ENCODE measurements at regions not wholly inside any gene's neighbourhood (a gene's known extent, or its start where the extent isn't known, plus 50 kb on each side); places are given as distances from the start of the nearest gene placed in this dataset.

- Mint-ChIP-seq H3K27ac (no peak overlapping the region), H3K36me3 (ENCODE audit: low read depth) (no peaks in the 10 kb centered on the region), H3K27me3 (ENCODE audit: low read depth) (no peaks in the 10 kb centered on the region), H3K4me3 (no peak overlapping the region), H3K4me1 (peaks cover 11% of the 10 kb centered on the region), H3K9me3 (no peaks in the 10 kb centered on the region)
- TF ChIP-seq, protein P1, sequence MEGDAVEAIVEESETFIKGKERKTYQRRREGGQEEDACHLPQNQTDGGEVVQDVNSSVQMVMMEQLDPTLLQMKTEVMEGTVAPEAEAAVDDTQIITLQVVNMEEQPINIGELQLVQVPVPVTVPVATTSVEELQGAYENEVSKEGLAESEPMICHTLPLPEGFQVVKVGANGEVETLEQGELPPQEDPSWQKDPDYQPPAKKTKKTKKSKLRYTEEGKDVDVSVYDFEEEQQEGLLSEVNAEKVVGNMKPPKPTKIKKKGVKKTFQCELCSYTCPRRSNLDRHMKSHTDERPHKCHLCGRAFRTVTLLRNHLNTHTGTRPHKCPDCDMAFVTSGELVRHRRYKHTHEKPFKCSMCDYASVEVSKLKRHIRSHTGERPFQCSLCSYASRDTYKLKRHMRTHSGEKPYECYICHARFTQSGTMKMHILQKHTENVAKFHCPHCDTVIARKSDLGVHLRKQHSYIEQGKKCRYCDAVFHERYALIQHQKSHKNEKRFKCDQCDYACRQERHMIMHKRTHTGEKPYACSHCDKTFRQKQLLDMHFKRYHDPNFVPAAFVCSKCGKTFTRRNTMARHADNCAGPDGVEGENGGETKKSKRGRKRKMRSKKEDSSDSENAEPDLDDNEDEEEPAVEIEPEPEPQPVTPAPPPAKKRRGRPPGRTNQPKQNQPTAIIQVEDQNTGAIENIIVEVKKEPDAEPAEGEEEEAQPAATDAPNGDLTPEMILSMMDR (IDR thresholded peaks at IDR 0.05; ENCODE audit: unreplicated experiment in 3 of 3): no peak
These were observed 219.0 kb downstream of the CRPPA start for GRCh38 chr7:16202303-16202702.

- Mint-ChIP-seq H3K4me1 (peaks cover 11% of the 10 kb centered on the region), H3K4me3 (no peak overlapping the region), H3K27ac (no peak overlapping the region), H3K36me3 (ENCODE audit: low read depth) (no peaks in the 10 kb centered on the region), H3K27me3 (ENCODE audit: low read depth) (no peaks in the 10 kb centered on the region), H3K9me3 (no peaks in the 10 kb centered on the region)
- TF ChIP-seq, protein P1 (IDR thresholded peaks at IDR 0.05; ENCODE audit: unreplicated experiment in 3 of 3): no peak
These were observed 220.7 kb downstream of the CRPPA start for GRCh38 chr7:16200591-16200990.

GRCh38 chr7:16193631-16194030 is 227.7 kb downstream of the CRPPA start:
- Mint-ChIP-seq H3K27me3 (ENCODE audit: low read depth) (no peaks in the 10 kb centered on the region), H3K36me3 (ENCODE audit: low read depth) (no peaks in the 10 kb centered on the region), H3K4me1 (no peaks in the 10 kb centered on the region), H3K4me3 (no peak overlapping the region), H3K9me3 (no peaks in the 10 kb centered on the region), H3K27ac (no peak overlapping the region)
- TF ChIP-seq, protein P1 (IDR thresholded peaks at IDR 0.05; ENCODE audit: unreplicated experiment in 3 of 3): no peak

DNA sequence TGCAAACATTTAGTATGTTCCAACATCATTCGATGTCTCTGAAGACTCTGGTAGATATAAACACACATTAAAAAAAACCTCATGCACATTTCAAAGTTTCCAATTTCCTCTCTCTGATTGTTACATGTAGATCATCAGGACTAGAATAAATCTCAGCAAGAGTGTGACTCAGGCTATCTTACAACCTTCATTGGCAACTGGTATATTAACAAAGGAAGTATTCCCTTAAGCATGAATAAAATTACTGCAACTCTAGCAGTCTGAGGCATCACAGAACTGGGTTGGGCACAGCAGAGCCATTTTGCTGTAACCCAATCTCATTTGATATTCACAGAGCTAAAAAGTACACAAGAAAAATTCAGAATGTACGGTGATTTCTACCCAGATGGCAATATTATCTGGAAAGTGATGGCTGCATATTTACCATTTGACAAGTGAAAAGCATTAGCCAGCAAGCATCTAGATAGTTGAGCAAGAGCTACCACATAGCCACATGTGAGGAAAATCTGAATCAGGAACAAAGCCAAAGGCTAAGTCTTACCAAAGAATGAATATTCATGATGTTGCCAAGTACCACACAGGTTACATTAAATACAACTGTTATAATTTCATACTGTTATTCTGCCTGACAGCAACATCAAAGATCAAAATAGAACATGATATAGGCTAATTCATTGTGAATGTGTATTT is 232.2 kb downstream of the CRPPA start:
- TF ChIP-seq, protein P1 (IDR thresholded peaks at IDR 0.05; ENCODE audit: unreplicated experiment in 3 of 3): no peak
- Mint-ChIP-seq H3K4me3 (no peak overlapping the region), H3K36me3 (ENCODE audit: low read depth) (no peaks in the 10 kb centered on the region), H3K9me3 (no peaks in the 10 kb centered on the region), H3K4me1 (peaks cover 5% of the 10 kb centered on the region), H3K27me3 (ENCODE audit: low read depth) (no peaks in the 10 kb centered on the region), H3K27ac (no peak overlapping the region)

DNA sequence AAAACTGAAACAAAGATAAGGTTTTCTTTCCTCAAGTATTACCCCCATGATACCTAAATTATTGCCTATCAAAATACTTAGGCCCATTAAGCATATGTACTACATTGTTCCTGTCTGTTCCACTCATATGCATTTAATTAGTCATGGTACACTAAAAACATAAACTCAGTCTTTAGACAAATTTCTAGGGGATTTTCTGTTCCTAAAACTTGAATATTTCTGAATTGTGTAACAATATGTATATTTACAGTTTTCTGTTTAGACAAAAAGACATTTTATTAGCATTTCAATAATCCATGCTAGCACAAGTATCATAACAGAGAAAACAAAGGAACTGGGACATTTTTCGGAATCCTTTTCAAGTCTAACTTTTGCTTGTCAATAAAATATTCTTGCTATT is 234.2 kb downstream of the CRPPA start:
- no peaks in the 10 kb centered on the region for H3K36me3 Mint-ChIP-seq (ENCODE audit: low read depth)
- TF ChIP-seq, protein P1 (IDR thresholded peaks at IDR 0.05; ENCODE audit: unreplicated experiment in 3 of 3): no peak
- no peak overlapping the region for H3K4me3 Mint-ChIP-seq
- no peaks in the 10 kb centered on the region for H3K9me3 Mint-ChIP-seq
- peaks cover 5% of the 10 kb centered on the region for H3K4me1 Mint-ChIP-seq
- H3K27me3 Mint-ChIP-seq (ENCODE audit: low read depth): no peaks in the 10 kb centered on the region
- H3K27ac Mint-ChIP-seq: no peak overlapping the region

- Mint-ChIP-seq H3K4me1 (peaks cover 6% of the 10 kb centered on the region), H3K4me3 (no peak overlapping the region), H3K27ac (no peak overlapping the region), H3K36me3 (ENCODE audit: low read depth) (no peaks in the 10 kb centered on the region), H3K27me3 (ENCODE audit: low read depth) (no peaks in the 10 kb centered on the region), H3K9me3 (no peaks in the 10 kb centered on the region)
- TF ChIP-seq, protein P1 (IDR thresholded peaks at IDR 0.05; ENCODE audit: unreplicated experiment in 3 of 3): no peak
These were observed 242.8 kb downstream of the CRPPA start for GRCh38 chr7:16178585-16178984.

All from nephron (organoid).